ENCODE measurements at regions not wholly inside any gene's neighbourhood (a gene's known extent, or its start where the extent isn't known, plus 50 kb on each side); places are given as distances from the start of the nearest gene placed in this dataset.
"Not testable (repeated sequence)": the region's sequence is repeated elsewhere in the genome, so short reads cannot be mapped to it uniquely, and the experiment has no call there.

GRCh38 chr2:120498576-120499394, 152.8 kb downstream of the INHBB start:
- DNase-seq (ENCODE audit: low read depth in 2 of 2) = no peak

DNA sequence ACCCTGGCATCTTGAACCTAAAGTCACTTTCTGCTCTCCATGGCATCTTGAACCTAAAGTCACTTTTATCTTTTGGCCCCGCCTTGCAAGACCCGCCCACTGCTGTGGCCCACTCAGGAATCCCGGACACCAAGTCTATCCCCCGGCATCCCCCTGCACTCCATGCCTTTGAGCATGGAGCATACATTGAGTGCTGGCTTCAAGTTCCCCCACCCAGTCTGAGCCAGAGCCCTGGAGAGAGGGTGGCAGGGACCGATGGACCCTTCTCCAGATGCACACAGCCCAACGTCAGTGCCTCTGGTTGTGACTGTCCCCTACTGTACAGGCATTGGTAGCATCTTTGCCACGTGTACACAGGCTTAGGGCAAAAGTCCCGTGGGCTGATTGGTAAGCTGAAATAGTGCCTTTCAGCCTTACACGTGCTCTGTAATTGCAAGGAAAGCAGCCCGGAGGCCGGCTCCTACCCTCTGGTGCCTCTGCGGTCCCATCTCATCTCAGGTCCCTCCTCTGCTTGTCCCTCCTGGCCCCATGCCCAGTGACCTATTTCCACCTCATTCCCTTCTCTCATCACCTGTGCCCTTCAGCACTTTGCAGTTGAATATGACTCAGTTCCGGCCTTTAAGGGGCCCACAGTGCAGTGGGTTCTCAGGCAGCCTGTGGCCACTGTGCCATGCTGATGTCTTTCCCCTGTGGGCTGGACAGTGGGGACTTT, 154.0 kb downstream of the INHBB start:
- no peak for DNase-seq (ENCODE audit: low read depth in 2 of 2)

GRCh38 chr2:120501591-120501990, 155.7 kb downstream of the INHBB start:
- DNase-seq (ENCODE audit: low read depth in 2 of 2) = no peak

GRCh38 chr2:120502357-120502756, 156.4 kb downstream of the INHBB start:
- DNase-seq (ENCODE audit: low read depth in 2 of 2) = no peak

DNA sequence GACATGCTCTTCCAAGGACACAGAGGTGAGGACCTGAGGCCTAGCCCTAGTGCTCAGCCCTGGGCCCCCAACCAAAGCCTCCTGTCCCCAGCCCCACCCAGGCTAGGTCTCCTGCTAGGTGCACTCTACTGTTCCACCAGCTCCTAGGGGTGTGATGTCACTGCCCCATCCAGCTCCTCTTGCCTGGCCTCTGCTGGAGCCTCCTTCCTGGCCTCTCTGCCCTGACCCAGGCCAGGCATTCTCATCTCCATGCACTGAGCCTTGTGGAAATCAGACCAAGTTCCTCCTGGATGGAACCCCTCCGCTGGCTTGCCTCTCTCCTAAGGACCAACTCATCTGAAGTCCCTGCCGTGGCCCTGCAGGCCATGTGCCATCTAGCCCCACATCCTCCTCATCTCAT, 156.8 kb downstream of the INHBB start:
- no peak for DNase-seq (ENCODE audit: low read depth in 2 of 2)

DNA sequence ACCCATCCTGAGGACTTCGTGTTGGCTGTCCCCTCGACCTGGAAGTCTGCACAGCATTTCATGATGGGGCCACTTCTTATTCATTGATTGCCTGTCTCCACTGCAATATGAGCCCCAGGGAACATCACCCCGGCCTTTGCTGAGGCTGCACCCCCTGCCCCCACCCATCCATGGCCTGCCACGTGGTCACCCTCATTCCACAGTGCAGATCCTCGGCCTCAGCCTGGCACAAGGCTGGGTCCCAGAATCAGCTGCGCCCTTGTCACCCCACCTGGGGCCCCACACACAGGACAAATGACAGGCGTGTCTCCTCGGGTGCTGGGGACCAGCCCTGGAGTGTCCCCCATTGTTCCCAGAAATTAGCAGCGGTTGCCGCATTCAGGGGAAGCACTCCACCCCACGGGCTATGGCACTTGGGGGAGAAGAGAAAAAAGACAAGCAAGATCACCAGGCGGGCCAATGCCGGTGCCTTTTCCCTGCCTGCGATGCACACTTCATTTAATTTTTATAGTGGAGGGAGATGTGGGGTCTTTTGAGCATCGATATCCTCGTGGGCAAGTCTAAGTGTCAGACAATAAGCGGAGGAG, 157.4 kb downstream of the INHBB start:
- no peak for DNase-seq (ENCODE audit: low read depth in 2 of 2)

GRCh38 chr2:120503793-120504571, 158.0 kb downstream of the INHBB start:
- DNase-seq (ENCODE audit: low read depth in 2 of 2) = no peak

- no peak for DNase-seq (ENCODE audit: low read depth in 2 of 2)
These were observed 159.2 kb downstream of the INHBB start for GRCh38 chr2:120504936-120505705.

DNA sequence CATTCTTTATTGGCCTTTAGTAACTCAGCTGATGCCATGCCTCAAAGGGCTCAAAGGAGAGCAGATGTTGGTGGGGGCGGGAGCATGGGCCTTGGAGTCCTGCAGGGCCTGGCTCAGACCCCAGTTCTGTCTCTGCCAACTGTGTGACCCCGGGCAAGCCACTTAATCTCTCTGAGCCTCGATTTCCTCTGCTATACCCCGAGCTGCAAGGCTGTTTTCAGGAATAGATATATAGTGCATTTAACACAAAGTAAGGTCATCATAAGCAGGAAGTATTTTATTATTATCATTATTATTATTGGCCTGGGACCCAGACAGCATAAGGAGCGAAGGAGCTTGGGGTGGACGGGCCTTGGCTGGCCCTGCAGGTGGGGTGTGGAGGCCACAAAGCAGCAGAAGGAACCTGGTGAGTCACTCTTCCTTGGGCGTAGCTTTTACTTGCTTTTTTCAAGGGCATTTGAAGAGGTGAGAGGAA, 162.7 kb downstream of the INHBB start:
- no peak for DNase-seq (ENCODE audit: low read depth in 2 of 2)

- no peak for DNase-seq (ENCODE audit: low read depth in 2 of 2)
These were observed 163.4 kb downstream of the INHBB start for GRCh38 chr2:120509213-120509815.

DNA sequence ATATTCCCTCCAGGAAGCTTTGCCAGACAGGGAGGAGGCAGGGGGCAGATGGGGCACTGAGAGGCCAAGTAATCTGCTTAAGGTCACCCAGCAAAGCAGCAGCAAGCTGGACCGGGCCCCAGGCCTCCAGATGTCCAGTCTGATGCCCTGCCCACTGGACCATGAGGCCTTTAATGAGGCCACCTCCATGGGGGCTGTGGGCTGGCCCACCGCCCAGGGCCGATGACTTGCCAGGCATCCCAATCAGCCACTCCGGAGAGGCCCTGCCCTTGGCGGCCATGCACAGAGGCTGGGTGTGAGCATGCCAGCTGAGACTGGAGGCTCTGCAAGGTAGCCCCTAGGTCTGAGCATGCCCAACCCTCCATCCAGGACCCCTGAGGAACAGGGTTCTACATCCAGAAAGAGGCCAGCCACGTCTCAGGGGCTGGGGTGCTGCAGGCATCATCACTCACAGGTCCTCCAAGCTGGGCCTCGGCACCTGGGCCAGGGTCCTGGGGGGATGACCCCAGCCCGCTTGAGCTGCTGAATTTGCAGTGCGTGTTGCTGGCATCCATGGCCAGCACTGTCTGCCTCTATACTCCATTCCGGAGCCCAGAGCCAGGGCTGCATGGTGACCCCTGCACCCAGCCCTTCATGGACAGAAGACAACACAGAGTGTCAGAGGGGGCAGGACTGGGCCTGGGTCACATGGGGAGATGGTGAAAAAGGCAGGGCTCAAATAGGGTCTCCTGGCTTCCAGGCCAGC, 164.2 kb downstream of the INHBB start:
- no peak for DNase-seq (ENCODE audit: low read depth in 2 of 2)

GRCh38 chr2:120510751-120511395, 164.9 kb downstream of the INHBB start:
- DNase-seq (ENCODE audit: low read depth in 2 of 2) = no peak

DNA sequence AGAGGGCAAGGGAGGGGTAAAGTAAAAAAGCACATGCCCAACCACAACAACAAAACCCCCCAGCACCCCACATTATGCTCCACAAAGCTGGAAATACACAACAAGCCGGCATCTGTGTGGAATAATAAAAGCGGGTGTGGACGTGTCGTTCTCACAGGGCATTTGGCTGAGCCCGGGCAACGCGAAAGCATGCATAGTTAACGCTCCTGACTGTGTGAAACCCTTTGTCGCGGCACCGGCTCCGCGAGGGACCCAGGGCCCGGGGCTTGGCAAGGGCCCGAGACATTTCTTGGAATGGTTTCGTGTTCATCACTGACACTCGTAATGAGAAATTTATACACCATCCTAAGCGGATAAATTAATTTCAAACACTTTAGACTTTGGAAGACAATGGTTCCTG, 165.6 kb downstream of the INHBB start:
- no peak for DNase-seq (ENCODE audit: low read depth in 2 of 2)

- no peak for DNase-seq (ENCODE audit: low read depth in 2 of 2)
These were observed 166.2 kb downstream of the INHBB start for GRCh38 chr2:120511947-120512710.

DNA sequence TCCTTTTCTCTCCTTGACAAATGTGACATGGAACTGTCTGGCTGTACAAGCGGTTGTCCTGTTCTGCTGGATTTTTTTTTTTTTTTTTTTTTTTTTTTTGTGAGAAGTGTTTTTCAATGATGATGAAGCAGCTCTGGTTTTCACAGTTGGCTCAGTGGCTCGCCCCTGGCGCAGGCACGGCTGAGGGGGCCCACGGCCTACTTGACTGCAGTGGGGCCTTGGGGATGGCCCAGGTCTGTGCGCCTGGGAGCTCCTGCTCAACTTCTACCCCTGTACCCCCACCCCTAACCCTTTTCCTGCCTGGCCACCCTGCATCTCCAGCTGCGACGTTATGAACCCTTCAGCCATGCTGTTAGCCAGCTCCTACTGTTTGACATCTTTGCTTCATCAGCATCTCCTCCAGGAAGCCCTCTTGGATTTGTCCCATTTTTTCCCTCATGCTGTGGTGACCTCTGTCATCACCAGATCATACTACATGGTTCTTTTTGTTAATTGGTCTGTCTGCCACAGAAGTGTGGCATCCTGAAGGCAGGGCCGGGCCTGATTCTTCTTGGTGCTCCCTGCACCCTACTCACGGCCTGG, 167.9 kb downstream of the INHBB start:
- DNase-seq (ENCODE audit: low read depth in 2 of 2) = no peak

GRCh38 chr2:120514521-120514920, 168.6 kb downstream of the INHBB start:
- DNase-seq (ENCODE audit: low read depth in 2 of 2) = no peak

GRCh38 chr2:120515066-120515758, 169.3 kb downstream of the INHBB start:
- not testable (repeated sequence) for DNase-seq (ENCODE audit: low read depth in 2 of 2)

All from stimulated activated CD4-positive, alpha-beta T cell treated with anti-CD3 and anti-CD28 coated beads, Interleukin-1b, Interleukin-23, amount 100 ng/mL, for 4 hours (primary cell).